Brain microvascular endothelial cell (primary cell): ENCODE measurements at regions not wholly inside any gene's neighbourhood (a gene's known extent, or its start where the extent isn't known, plus 50 kb on each side); places are given as distances from the start of the nearest gene placed in this dataset.

ENCODE experiments used
- DNase-seq: peaks from one replicate; pipeline ENCODE4 v3.0.0-alpha.2; 2020
- H3K27ac ChIP-seq: fragments of 250-450 bp; sonication (Bioruptor Pico); 2 replicates; pipeline ENCODE4 v1.5.1; 2020; ENCODE audit warnings: mild to moderate bottlenecking, moderate library complexity
- H3K27me3 ChIP-seq: fragments of 250-450 bp; sonication (Bioruptor Pico); replicated peaks from 2 replicates; pipeline ENCODE4 v1.5.1; 2020; ENCODE audit warnings: mild to moderate bottlenecking
- H3K36me3 ChIP-seq: fragments of 250-450 bp; sonication (Bioruptor Pico); replicated peaks from 2 replicates; pipeline ENCODE4 v1.5.1; 2020; ENCODE audit warnings: mild to moderate bottlenecking
- H3K4me3 ChIP-seq: 2 replicates; pipeline ENCODE4 v1.5.1; 2011; ENCODE audit warnings: low read depth, mild to moderate bottlenecking, control low read depth, low read length, moderate library complexity
- in situ Hi-C: cut with HindIII; loops from 2 replicates; pipeline ENCODE4 v1.10.0; 2017; ENCODE audit warnings: low sequenced_read_pairs, low pct_ligation_motif_present
- TF ChIP-seq, protein P1 (sequence below): IDR thresholded peaks from 2 replicates; pipeline ENCODE4 v1.5.1; 2011; ENCODE audit warnings: low read depth, mild to moderate bottlenecking, moderate library complexity, low read length, control low read depth, inconsistent platforms; ENCODE audit errors: missing control alignments

DNA sequence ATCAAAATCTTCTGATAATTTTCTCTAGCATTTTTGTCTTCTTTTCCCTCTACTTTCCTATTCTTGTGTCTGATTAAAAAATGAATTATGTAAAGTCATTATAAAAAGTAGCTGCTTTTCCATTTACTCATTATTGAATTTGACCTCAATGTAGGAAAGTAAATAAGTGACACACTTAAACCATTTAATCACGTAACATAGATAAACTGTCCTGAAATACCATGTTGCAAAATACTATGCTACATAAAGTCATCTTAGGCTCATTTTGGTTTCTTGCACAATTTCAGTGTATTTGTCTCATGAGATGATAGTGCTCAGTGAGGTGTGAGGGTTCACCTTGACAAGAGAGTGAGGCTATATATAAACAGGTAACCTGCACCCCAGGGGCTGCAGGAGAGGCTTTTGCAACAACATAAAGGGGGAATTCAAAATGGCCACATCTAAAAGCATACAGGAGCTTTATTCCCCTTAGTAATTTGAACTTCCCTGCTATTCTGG, 502.7 kb downstream of the RNF144A start:
- no peak overlapping the region for H3K27ac ChIP-seq
- in situ Hi-C loops = no loop called here
- no peak for DNase-seq

DNA sequence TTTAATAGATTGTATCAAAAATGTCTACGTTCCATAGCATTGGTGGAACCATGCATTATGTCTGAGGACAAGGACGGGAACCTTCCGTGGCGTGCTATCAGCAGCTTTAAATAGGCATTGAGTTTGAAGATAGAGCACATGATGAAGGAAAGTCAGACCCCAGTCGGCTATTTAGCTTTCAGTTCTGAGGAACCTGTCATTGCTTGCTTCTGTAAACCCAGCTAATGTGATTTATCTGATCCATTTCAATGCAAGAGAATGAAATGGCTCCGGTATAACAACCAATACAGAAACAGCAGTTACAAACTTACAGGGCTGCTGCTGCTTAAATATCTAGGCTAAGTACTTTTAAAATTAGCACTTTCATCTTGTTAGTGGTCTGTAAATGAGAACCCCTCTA, 503.3 kb downstream of the RNF144A start:
- TF ChIP-seq, protein P1, sequence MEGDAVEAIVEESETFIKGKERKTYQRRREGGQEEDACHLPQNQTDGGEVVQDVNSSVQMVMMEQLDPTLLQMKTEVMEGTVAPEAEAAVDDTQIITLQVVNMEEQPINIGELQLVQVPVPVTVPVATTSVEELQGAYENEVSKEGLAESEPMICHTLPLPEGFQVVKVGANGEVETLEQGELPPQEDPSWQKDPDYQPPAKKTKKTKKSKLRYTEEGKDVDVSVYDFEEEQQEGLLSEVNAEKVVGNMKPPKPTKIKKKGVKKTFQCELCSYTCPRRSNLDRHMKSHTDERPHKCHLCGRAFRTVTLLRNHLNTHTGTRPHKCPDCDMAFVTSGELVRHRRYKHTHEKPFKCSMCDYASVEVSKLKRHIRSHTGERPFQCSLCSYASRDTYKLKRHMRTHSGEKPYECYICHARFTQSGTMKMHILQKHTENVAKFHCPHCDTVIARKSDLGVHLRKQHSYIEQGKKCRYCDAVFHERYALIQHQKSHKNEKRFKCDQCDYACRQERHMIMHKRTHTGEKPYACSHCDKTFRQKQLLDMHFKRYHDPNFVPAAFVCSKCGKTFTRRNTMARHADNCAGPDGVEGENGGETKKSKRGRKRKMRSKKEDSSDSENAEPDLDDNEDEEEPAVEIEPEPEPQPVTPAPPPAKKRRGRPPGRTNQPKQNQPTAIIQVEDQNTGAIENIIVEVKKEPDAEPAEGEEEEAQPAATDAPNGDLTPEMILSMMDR = no peak
- DNase-seq = no peak
- in situ Hi-C loops = no loop called here
- Histone ChIP-seq H3K4me3 (no peak overlapping the region), H3K36me3 (no peaks in the 10 kb centered on the region), H3K27me3 (no peaks in the 10 kb centered on the region), H3K27ac (no peak overlapping the region)

More for the DNA sequence above, 502.7 kb downstream of the RNF144A start:
- Histone ChIP-seq H3K36me3 (no peaks in the 10 kb centered on the region), H3K27me3 (no peaks in the 10 kb centered on the region), H3K4me3 (no peak overlapping the region)
- TF ChIP-seq, protein P1 = no peak

DNA sequence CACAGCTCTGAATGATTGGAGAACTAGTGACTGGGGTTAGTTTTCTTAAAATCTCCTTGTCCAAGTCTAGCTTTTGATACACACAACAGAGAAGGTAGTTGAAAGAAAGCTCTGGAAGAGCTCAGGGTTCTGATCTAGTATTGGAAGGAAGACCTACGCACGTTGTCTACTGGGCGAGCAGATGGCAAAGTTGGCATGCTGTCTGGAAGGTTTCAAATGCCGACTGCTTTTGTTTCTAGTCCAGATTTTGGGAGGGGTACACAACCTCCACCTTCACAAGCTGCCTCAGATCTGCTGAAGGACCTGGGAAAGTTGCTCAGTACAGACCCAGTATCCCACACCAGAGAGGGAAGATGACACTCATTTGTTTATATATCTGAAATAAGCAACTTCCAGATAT, 507.3 kb downstream of the RNF144A start:
- in situ Hi-C loops = no loop called here

DNA sequence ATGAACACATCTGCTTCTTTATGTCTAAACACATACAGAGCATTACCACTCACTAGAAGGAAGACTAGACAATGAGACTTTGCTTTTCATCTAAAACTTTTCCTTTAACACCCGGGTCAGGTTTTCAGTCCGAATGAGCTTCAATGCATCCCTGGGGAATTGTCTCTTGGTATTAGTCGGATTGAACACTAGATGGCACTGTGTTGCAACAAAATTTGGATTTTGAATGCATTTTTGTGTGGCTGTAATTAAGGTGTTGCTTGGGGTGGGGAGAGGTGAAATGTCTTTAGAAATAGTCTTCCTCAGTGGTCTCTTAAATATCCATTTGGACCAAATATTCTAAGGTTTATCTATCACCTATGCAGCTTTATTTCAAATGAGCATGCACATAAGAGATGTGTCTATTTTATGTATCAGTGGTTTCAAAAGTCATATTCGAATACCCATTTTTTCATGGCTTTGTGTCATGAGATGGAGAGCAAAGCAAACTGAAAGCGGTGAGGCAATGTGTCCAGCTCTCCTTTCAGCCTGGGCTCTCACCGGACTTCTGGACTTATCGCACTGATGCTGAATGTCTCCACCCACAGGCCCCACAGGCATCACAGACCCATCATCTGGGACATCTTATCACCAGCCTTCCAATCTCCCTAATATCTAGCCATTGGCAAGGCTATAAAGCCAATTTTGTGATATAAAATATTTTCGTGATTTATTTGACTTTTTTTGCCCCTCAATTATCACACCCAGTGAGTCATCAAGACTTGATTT, 510.3 kb downstream of the RNF144A start:
- Histone ChIP-seq H3K27ac (no peak overlapping the region), H3K4me3 (no peak overlapping the region), H3K36me3 (no peaks in the 10 kb centered on the region), H3K27me3 (peaks cover 18% of the 10 kb centered on the region)
- TF ChIP-seq, protein P1 = peak; percentile 65
- peak; percentile 35 for DNase-seq
- in situ Hi-C loops = no loop called here

More for the DNA sequence above, 507.3 kb downstream of the RNF144A start:
- TF ChIP-seq, protein P1 = no peak
- DNase-seq = no peak
- no peak overlapping the region for H3K4me3 ChIP-seq
- H3K27me3 ChIP-seq = peaks cover 7% of the 10 kb centered on the region
- no peaks in the 10 kb centered on the region for H3K36me3 ChIP-seq
- no peak overlapping the region for H3K27ac ChIP-seq

DNA sequence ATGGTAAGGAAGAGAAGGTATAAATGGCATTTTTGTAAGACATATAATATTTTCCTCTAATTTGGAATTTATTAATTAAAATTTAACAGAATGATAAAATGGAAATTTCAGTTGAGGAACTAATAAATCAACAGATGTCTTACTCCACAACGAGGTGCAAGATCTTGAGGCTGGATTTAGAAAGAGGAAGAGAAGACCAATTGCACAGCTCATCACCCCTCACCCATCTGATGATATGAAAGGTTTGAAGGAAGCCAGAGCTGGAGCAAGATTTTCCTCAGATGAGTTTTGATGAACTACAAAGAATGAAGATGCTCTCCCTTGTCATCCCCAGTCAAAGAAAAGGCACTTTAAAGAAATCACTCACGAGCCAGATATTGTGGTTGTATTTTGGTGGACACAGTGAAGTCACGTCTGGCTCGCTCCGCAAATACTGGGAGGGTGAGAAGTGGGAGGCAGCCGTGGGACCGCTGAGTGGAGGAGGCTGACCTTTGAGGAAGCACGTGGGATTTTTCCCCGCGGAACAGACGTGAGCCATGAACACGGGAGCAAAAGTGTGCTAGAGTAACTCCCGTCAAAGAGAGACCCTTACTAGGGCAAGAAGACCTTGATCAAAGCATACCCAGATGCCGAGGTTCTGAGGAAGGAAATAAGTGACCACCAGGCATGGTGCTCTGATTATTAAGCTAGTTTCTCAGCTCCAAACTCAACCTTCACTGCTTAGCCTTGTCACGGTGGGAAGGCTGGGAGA, 511.4 kb downstream of the RNF144A start:
- H3K4me3 ChIP-seq = no peak overlapping the region
- no peaks in the 10 kb centered on the region for H3K36me3 ChIP-seq
- H3K27me3 ChIP-seq = peaks cover 18% of the 10 kb centered on the region
- no peak overlapping the region for H3K27ac ChIP-seq
- no peak for DNase-seq
- TF ChIP-seq, protein P1 = no peak
- in situ Hi-C loops = no loop called here
